Ureter (tissue), 1 donor: ENCODE measurements at regions not wholly inside any gene's neighbourhood (a gene's known extent, or its start where the extent isn't known, plus 50 kb on each side); places are given as distances from the start of the nearest gene placed in this dataset.

ENCODE experiments used
- DNase-seq: peaks from one replicate; pipeline ENCODE4 v3.0.0-alpha.2; 2020; ENCODE audit warnings: low spot score
- donor health status: DM: yes; HTN: yes; CAD: no.

DNA sequence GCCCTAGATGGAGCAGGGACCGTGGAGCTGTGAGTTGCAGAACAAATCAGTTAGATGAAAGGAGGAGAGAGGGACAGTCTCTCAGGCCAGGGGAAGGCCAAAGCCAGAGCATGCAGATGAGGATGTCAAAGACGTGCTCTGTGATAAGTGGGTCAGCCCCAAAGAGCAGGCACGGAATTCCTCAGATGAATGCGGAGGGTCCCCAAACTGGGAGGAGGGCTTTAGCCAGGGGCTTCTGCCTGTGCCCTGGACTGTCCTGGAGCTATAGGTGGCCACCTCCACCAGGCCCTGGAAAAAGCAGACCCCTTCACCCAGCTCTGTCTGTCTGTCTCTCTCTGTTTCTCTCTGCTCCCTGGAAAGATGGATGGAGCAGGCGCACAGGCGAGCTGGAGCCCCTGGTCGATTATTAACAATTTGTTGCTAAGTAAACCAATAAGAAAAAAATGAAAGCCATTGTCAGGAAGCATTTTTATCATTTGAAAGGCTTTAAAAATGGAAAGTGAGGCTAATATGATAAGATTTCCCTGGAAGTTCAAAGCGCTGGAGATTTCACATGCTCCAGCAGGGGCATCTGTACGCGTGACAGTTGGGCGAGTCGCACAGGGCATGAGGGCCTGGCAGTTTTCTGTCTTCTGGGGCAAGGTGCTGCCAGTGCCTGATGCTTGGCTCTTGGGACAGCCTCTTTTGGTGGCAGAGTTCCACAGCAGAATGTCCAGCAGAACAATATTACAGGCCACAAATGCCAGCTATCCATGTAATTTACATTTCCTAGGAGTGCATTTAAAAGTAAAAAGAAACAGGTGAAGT, 241.0 kb downstream of the GLI2 start:
- no peak for DNase-seq

DNA sequence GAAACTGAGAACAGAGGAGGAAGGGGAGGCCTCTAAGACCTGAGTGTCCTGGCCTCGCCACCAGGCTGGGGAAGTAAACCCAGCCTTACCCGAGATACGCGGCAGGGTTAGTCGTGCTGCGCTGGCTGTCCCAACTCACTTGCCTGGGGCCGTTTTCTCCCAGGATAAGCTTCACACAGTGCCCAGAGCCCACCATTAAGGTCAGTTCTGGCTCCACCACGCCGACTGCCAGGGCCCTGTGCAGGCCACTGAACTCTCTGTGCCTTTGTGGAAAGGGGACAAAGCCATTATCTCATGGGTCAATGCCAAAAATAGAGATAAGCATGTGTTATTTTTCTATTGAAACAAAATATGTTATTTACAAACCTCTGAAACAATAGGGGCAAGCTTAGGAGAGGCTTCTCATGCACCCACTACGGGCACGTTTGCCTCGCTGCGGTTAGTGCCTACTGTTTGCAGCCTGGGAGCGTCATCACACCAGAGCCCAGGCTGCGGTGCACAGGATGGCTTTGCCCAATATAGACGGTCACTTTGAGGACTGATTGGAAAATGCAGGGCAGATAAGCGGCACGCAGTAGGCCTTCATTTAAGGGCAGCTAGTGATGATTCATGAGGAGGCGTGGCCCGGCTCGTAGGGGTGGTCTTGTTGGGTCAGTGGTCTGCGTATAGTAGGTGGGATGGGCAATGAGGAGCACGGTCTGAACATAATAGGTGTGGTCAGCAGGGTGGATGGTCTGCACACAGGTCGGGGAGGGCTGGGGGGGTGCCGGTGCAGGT, 242.1 kb downstream of the GLI2 start:
- no peak for DNase-seq

DNA sequence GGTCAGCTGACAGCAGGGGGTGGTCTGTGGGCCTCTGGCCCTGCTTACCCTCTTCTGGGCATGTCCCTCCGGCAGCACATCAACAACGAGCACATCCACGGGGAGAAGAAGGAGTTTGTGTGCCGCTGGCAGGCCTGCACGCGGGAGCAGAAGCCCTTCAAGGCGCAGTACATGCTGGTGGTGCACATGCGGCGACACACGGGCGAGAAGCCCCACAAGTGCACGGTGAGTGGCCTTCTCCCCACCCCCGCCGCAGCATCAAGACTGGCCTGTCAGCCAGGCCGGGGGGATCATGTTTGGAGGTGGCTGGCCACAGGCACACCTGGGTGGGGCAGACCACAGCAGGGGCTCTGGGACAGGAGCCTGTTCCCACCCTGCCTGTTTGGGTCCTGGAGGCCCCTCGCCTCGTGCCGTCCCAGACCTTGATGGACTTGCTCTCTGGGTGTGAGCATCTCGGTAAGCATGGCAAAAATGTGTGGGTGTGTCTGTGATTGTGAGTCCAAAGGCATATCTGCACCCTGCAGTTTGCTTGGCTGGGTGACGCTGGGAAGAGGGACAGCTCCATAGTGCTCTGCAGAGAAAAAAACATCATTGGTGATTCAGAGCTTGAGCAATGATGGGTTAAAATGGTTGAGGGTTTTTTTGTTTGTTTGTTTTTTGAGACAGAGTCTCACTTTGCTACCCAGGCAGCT, 242.8 kb downstream of the GLI2 start:
- no peak for DNase-seq

DNA sequence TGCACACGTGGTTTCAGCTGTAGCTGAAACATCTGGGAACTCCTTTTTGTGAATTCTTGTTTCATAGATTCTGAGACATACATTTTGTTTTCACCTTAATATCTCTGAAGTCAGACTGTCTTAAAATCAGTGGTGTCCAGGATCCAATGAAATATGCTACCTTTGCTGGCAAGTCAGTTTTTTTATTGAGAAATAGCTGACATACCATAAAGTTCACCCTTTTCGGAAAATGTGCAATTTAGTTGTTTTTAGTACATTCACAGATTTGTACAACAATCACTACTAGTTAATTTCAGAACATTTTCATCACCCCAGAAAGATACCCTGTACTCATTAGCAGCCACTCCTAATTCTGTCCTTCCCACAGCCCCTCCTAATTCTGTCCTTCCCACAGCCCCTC, 243.7 kb downstream of the GLI2 start:
- DNase-seq, result no peak

DNA sequence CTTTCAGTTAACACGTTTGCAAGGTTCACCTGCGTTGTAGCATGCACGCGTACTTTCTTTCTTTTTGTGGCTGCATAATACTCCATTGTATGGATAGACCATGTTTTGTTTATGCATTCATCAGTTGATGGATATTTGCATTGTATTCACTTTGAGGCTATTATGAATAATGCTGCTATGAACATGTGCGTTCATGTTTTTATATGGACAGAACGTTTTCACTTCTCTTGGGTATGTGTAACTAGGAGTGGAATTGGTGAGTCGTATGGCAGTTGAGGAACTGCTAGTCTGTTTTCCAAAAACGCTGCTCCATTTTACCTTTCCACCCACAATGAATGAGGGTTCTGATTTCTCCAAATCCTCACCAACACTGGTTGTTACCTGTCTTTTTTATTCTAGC, 244.3 kb downstream of the GLI2 start:
- DNase-seq, result no peak

DNA sequence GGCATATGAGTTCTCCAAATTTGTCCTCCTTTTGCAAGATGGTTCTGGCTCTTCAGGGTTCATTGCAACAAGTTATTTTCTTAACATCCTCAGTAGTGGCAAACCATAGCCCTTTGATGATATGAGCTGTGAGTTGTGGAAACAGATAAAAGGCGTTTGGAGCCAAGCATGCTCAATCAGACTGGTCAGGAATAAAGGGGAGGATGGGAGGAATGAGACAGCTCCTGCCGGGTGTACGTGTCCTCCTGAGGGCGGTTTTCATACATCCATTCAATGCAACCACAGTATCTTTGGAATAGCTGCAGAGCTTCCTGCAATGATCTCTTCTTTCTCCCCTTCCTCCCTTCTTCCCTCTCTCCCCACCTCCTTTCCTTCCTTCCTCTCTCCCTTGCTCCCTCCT, 245.8 kb downstream of the GLI2 start:
- no peak for DNase-seq

DNA sequence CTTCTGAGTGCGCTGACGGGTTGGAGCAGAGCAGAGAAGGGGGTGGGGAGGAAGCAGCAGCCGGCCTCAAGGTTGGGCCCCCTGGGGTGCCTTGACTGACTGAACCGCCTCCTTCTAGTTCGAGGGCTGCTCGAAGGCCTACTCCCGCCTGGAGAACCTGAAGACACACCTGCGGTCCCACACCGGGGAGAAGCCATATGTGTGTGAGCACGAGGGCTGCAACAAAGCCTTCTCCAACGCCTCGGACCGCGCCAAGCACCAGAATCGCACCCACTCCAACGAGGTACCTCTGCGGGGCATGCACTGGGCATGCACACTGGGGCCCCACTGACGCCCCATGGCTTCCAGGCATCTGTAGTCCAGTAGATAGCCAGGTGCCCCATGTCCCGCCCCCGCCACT, 246.9 kb downstream of the GLI2 start:
- no peak for DNase-seq

DNA sequence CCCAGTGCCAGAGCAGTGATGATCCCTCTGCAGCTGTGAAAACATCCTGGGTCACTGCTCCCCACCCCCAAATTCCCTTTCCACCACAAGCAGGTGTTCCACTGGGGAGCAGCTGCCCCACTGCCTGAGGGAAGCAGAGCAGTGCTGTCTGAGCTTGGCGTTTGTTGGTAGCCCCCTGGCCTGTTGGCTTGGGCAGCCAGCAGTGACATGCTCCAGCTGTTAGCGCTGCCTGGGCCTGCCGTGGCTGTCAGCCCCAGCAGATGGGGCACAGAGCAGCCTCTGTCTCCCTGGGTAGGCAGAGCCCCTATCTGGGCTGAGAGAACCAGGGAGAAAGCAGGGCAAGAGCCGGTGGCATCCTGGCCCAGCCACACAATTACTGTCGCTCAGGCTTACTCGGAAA, 247.7 kb downstream of the GLI2 start:
- no peak for DNase-seq

DNA sequence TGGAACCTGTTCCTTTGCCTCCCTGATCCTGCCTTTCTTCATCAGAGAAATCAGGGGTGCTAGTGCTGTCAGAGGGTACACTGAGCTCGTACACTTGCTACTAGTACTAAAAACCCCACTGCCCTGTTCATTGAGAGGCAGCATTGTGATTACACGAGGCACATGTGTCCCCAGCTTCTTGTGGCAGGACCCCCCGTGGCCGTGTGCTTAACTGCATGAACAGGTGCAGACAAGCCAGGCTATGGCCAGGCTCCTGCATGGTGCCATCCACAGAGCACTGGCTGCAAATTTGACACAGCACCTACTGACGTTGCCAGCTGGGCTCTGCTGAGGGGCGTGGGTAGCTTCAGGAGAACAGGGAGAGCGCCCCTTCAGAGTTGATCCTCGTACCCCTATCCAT, 248.4 kb downstream of the GLI2 start:
- no peak for DNase-seq

DNA sequence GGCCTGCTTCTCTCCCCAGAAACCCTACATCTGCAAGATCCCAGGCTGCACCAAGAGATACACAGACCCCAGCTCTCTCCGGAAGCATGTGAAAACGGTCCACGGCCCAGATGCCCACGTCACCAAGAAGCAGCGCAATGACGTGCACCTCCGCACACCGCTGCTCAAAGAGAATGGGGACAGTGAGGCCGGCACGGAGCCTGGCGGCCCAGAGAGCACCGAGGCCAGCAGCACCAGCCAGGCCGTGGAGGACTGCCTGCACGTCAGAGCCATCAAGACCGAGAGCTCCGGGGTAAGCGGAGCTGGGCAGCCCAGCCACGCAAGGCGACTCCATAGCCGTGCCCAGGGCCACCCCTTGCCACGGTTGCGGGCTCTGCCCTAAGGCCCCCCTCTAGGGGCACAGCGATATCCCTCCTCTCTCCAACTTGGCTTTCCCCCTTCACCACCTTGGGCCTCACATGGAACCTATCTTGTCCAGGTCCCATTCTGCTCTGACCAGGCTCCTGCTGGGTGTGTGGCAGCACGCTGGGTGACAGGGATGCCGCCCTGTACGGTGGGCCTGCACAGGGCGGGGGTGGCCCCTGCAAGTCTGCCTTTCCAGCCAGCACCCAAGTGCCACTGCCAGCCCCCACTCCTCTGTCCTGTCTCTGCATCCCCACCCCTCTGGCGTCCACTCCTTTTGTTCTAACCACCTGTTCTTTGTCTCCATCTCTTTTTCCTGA, 248.9 kb downstream of the GLI2 start:
- DNase-seq, result no peak

DNA sequence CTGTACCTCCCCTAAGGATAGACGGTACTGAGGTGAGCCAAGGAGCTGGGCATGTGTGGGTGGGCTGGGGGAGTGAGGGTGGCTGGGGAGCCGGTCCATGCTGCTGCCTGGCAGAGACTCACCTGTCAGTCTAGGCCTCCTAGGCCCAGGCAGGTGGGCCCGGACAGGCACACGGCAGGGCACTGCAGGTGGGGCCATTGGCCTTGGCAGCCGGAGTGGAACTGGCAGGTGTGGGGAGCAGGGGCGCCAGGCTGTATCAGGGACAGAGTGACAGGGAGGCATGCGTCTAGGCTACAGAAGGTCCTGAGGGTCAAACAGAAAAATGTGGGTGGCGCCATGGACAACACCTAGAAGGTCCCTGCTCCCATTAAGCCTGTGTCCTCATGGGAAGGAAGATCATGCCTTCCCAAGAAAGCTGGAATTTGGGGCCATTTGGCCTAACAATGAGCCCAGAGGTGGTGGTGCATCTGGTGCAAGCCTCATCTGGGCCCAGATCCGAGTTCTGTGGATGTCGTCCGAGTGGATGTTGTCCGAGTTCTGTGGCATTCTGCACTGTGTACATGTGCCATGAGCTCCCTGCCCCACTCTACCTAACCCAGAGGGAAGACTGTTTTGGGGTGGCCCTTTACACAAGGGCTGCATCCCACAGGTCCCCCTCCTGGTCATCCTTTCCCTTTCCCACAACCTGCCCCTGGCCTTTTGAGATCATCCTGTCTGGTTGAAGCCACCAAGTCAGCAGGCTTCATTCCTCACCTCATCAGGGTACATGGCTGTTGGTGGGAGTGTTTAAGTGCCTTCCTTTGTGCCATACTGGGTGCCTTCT, 249.7 kb downstream of the GLI2 start:
- no peak for DNase-seq

DNA sequence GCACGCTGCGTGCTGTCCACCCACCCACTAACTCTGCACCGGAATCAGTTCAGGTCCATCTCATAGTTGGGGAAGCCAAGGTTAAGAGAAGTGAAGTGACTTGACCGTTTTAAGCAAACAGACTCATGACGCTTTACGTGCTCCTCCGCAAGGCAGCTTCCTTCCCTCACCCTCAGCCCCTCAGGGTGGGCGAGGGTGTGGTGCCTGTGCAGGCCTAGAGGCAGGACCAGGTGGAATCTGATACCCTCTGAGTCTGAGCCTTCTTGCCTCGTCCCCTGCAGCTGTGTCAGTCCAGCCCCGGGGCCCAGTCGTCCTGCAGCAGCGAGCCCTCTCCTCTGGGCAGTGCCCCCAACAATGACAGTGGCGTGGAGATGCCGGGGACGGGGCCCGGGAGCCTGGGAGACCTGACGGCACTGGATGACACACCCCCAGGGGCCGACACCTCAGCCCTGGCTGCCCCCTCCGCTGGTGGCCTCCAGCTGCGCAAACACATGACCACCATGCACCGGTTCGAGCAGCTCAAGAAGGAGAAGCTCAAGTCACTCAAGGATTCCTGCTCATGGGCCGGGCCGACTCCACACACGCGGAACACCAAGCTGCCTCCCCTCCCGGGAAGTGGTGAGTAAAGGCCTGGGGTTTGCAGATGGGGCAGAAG, 250.5 kb downstream of the GLI2 start:
- no peak for DNase-seq

DNA sequence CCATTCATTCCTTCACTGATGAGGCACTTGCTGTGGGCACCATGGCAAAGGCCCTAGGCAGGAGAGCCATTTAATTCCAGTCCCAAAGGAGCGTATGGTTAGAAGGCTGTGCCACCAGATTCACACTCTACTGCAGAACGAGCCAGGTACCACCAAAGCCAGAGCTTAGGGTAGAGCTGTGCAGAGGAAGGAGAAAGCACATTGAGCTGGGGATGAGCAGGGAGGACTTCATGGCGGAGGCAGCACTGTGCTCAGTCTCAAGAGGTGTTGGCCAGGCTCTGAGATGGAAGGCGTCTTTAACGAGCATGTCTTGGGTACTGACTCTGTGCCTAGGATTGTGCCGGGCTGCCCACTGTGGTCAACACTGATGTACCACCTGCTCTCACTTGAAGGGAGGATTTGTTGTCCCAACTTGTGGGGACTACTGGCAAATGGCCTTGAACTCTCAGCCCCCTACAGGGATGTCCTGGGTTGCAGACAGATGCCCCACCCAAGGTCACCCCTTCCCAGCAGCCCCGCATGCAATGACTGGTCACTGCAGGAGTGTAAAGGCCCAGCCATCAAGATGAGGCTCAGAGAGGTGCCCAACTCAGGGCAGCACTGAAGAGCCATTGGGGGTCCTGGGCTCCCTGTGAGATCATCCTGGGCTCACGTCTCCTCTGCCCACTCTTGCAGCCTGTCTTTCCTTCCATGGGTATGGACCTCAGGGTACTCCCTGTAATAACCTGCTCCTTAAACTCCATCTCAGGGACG, 251.4 kb downstream of the GLI2 start:
- no peak for DNase-seq

DNA sequence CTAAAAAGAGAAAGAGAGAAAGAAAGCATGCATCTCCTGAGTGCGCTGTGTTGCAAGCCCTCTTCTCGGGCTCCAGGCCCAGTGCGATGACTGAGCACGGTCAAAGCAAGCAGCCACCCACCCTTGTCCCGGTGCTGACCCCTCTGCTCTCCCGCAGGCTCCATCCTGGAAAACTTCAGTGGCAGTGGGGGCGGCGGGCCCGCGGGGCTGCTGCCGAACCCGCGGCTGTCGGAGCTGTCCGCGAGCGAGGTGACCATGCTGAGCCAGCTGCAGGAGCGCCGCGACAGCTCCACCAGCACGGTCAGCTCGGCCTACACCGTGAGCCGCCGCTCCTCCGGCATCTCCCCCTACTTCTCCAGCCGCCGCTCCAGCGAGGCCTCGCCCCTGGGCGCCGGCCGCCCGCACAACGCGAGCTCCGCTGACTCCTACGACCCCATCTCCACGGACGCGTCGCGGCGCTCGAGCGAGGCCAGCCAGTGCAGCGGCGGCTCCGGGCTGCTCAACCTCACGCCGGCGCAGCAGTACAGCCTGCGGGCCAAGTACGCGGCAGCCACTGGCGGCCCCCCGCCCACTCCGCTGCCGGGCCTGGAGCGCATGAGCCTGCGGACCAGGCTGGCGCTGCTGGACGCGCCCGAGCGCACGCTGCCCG, 252.5 kb downstream of the GLI2 start:
- DNase-seq, result no peak

DNA sequence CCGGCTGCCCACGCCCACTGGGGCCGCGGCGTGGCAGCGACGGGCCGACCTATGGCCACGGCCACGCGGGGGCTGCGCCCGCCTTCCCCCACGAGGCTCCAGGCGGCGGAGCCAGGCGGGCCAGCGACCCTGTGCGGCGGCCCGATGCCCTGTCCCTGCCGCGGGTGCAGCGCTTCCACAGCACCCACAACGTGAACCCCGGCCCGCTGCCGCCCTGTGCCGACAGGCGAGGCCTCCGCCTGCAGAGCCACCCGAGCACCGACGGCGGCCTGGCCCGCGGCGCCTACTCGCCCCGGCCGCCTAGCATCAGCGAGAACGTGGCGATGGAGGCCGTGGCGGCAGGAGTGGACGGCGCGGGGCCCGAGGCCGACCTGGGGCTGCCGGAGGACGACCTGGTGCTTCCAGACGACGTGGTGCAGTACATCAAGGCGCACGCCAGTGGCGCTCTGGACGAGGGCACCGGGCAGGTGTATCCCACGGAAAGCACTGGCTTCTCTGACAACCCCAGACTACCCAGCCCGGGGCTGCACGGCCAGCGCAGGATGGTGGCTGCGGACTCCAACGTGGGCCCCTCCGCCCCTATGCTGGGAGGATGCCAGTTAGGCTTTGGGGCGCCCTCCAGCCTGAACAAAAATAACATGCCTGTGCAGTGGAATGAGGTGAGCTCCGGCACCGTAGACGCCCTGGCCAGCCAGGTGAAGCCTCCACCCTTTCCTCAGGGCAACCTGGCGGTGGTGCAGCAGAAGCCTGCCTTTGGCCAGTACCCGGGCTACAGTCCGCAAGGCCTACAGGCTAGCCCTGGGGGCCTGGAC, 253.2 kb downstream of the GLI2 start:
- DNase-seq, result no peak

DNA sequence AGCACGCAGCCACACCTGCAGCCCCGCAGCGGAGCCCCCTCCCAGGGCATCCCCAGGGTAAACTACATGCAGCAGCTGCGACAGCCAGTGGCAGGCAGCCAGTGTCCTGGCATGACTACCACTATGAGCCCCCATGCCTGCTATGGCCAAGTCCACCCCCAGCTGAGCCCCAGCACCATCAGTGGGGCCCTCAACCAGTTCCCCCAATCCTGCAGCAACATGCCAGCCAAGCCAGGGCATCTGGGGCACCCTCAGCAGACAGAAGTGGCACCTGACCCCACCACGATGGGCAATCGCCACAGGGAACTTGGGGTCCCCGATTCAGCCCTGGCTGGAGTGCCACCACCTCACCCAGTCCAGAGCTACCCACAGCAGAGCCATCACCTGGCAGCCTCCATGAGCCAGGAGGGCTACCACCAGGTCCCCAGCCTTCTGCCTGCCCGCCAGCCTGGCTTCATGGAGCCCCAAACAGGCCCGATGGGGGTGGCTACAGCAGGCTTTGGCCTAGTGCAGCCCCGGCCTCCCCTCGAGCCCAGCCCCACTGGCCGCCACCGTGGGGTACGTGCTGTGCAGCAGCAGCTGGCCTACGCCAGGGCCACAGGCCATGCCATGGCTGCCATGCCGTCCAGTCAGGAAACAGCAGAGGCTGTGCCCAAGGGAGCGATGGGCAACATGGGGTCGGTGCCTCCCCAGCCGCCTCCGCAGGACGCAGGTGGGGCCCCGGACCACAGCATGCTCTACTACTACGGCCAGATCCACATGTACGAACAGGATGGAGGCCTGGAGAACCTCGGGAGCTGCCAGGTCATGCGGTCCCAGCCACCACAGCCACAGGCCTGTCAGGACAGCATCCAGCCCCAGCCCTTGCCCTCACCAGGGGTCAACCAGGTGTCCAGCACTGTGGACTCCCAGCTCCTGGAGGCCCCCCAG, 254.1 kb downstream of the GLI2 start:
- DNase-seq, result no peak

DNA sequence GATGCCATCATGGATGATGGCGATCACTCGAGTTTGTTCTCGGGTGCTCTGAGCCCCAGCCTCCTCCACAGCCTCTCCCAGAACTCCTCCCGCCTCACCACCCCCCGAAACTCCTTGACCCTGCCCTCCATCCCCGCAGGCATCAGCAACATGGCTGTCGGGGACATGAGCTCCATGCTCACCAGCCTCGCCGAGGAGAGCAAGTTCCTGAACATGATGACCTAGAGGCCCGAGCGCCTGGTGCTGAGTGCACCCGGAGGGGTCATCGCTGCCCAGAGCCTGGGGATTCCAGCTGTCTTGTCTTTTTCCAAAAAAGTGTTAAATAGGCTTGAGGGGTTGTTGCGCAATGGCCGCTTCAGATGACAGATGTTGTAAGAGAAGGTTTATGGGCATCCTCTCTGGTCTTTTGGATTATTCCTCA, 254.8 kb downstream of the GLI2 start:
- DNase-seq, result no peak
